ENCODE measurements at regions not wholly inside any gene's neighbourhood (a gene's known extent, or its start where the extent isn't known, plus 50 kb on each side); places are given as distances from the start of the nearest gene placed in this dataset.
A peak's percentile ranks its signal among the peaks of the same experiment; 100 is the strongest.

GRCh38 chr12:24069532-24070395 is 120.3 kb upstream of the SOX5 start (continued):
- no peak for TF ChIP-seq ZNF142 (CRISPR knock-in tag; IDR thresholded peaks at IDR 0.05)
- no peak for TF ChIP-seq BRCA1 (CRISPR knock-in tag; IDR thresholded peaks at IDR 0.05)
- 0 out of 2 replicates have a peak, but pooled peaks have one; percentile 40 for TF ChIP-seq ZNF354B (CRISPR knock-in tag; IDR thresholded peaks at IDR 0.05)
- TF ChIP-seq FOXO1 (CRISPR knock-in tag; IDR thresholded peaks at IDR 0.05), result peak; percentile 96
- no peak; the same call in 1 of the 2 replicates for TF ChIP-seq ZNF431 (CRISPR knock-in tag; IDR thresholded peaks at IDR 0.05; ENCODE audit: borderline replicate concordance, low read depth)
- TF ChIP-seq THAP7 (CRISPR knock-in tag; IDR thresholded peaks at IDR 0.05), result no peak
- TF ChIP-seq ZNF572 (CRISPR knock-in tag; IDR thresholded peaks at IDR 0.05), result no peak
- peak; percentile 54; the same call in 1 of the 2 replicates for TF ChIP-seq RARA (CRISPR knock-in tag; IDR thresholded peaks at IDR 0.05)
- TF ChIP-seq ZNF12 (CRISPR knock-in tag; IDR thresholded peaks at IDR 0.05), result peak; percentile 96
- TF ChIP-seq MEIS1 (CRISPR knock-in tag; IDR thresholded peaks at IDR 0.05; ENCODE audit: borderline replicate concordance), result peak; percentile 63; the same call in 1 of the 2 replicates
- no peak for TF ChIP-seq THAP8 (CRISPR knock-in tag; IDR thresholded peaks at IDR 0.05; ENCODE audit: borderline replicate concordance)
- TF ChIP-seq ZNF546 (CRISPR knock-in tag; conservative IDR thresholded peaks at IDR 0.05), result no peak
- TF ChIP-seq PHF5A (CRISPR knock-in tag; IDR thresholded peaks at IDR 0.05; ENCODE audit: low read depth, unreplicated experiment), result no peak
- no peak for TF ChIP-seq HDAC6 (IDR thresholded peaks at IDR 0.05; ENCODE audit: low read depth, low read length)
- peak; percentile 88 for TF ChIP-seq SIX4 (CRISPR knock-in tag; IDR thresholded peaks at IDR 0.05)
- 0 out of 2 replicates have a peak, but pooled peaks have one; percentile 19 for TF ChIP-seq MLX (CRISPR knock-in tag; IDR thresholded peaks at IDR 0.05)
- no peak for TF ChIP-seq ZNF598 (CRISPR knock-in tag; IDR thresholded peaks at IDR 0.05; ENCODE audit: borderline replicate concordance)
- no peak for TF ChIP-seq MAZ (IDR thresholded peaks at IDR 0.05; ENCODE audit: borderline replicate concordance, low read depth, low read length)
- TF ChIP-seq MAZ (CRISPR knock-in tag; IDR thresholded peaks at IDR 0.05; ENCODE audit: low read depth), result 0 out of 2 replicates have a peak, but pooled peaks have one; percentile 55
- TF ChIP-seq RFX1 (IDR thresholded peaks at IDR 0.05), result no peak
- TF ChIP-seq CENPBD1 (CRISPR knock-in tag; IDR thresholded peaks at IDR 0.05; ENCODE audit: borderline replicate concordance, low read depth), result no peak
- TF ChIP-seq ZNF775 (CRISPR knock-in tag; IDR thresholded peaks at IDR 0.05; ENCODE audit: borderline replicate concordance), result no peak

Data from HepG2 (cell line).